GM19043 (cell line): ENCODE measurements at regions not wholly inside any gene's neighbourhood (a gene's known extent, or its start where the extent isn't known, plus 50 kb on each side); places are given as distances from the start of the nearest gene placed in this dataset.
"Not testable (repeated sequence)": the region's sequence is repeated elsewhere in the genome, so short reads cannot be mapped to it uniquely, and the experiment has no call there.

ENCODE experiments used
- ATAC-seq: cut with Tn5 transposase; IDR thresholded peaks from one replicate; pipeline ENCODE4 v1.9.1; 2021; ENCODE audit warnings: low read depth; ENCODE audit not compliant: unreplicated experiment

GRCh38 chr5:56763711-56764466, 51.5 kb upstream of the MAP3K1 start:
- ATAC-seq = no peak

GRCh38 chr5:56763182-56763581, 52.2 kb upstream of the MAP3K1 start:
- no peak for ATAC-seq

- no peak for ATAC-seq
These were observed 54.0 kb upstream of the MAP3K1 start for GRCh38 chr5:56761151-56761885.

- ATAC-seq = no peak
These were observed 54.6 kb upstream of the MAP3K1 start for GRCh38 chr5:56760723-56761122.

GRCh38 chr5:56759521-56760216, 55.7 kb upstream of the MAP3K1 start:
- no peak for ATAC-seq

GRCh38 chr5:56757077-56757476, 58.3 kb upstream of the MAP3K1 start:
- no peak for ATAC-seq

- ATAC-seq = no peak
These were observed 60.3 kb upstream of the MAP3K1 start for GRCh38 chr5:56755036-56755555.

GRCh38 chr5:56753588-56753987, 61.8 kb upstream of the MAP3K1 start:
- not testable (repeated sequence) for ATAC-seq

- no peak for ATAC-seq
These were observed 63.6 kb upstream of the MAP3K1 start for GRCh38 chr5:56751572-56752313.

GRCh38 chr5:56749842-56750241, 65.5 kb upstream of the MAP3K1 start:
- no peak for ATAC-seq

- ATAC-seq = no peak
These were observed 68.6 kb upstream of the MAP3K1 start for GRCh38 chr5:56746553-56747339.

- no peak for ATAC-seq
These were observed 69.5 kb upstream of the MAP3K1 start for GRCh38 chr5:56745864-56746263.

GRCh38 chr5:56740868-56741267, 74.5 kb upstream of the MAP3K1 start:
- ATAC-seq = no peak

GRCh38 chr5:56739990-56740389, 75.4 kb upstream of the MAP3K1 start:
- no peak for ATAC-seq

GRCh38 chr5:56737951-56738606, 77.3 kb upstream of the MAP3K1 start:
- ATAC-seq = no peak

- ATAC-seq = no peak
These were observed 78.2 kb upstream of the MAP3K1 start for GRCh38 chr5:56737002-56737621.

- ATAC-seq = no peak
These were observed 79.3 kb upstream of the MAP3K1 start for GRCh38 chr5:56735849-56736641.

- no peak for ATAC-seq
These were observed 81.2 kb upstream of the MAP3K1 start for GRCh38 chr5:56734091-56734694.
